Tibial nerve (tissue), 4 donors: ENCODE measurements at regions not wholly inside any gene's neighbourhood (a gene's known extent, or its start where the extent isn't known, plus 50 kb on each side); places are given as distances from the start of the nearest gene placed in this dataset.

Source experiments
- DNase-seq, 2 donors: peaks; one replicate each; pipeline ENCODE4 v3.0.0-alpha.2; 2019; ENCODE audit warnings: low spot score in 2 of 2
- H3K27ac ChIP-seq, 4 donors: fragments of 200-600 bp; sonication (generic) in 3 of 4; one replicate each; pipeline ENCODE4 v1.5.1; 2017 to 2019; ENCODE audit warnings: mild to moderate bottlenecking in 1 of 4
- H3K27me3 ChIP-seq, 2 donors: fragments of 200-600 bp; sonication (generic) in 1 of 2; one replicate each; pipeline versions ENCODE4 v1.5.1 to v1.6.0; 2017 to 2019
- H3K36me3 ChIP-seq, 3 donors: fragments of 200-600 bp; sonication (generic); one replicate each; pipeline ENCODE4 v1.5.1; 2018 to 2019
- H3K4me1 ChIP-seq, 4 donors: fragments of 200-600 bp; sonication (generic) in 3 of 4; one replicate each; pipeline ENCODE4 v1.5.1; 2017 to 2019
- H3K4me3 ChIP-seq, 4 donors: fragments of 200-600 bp; sonication (generic) in 3 of 4; one replicate each; pipeline ENCODE4 v1.5.1; 2017 to 2019; ENCODE audit warnings: mild to moderate bottlenecking in 1 of 4, moderate library complexity in 1 of 4
- H3K9me3 ChIP-seq, 4 donors: fragments of 200-600 bp; sonication (generic) in 3 of 4; one replicate each; pipeline ENCODE4 v1.5.1; 2017 to 2019
- CTCF ChIP-seq, 5 experiments: fragments of 200-600 bp in 3 of 5; fragments of 450-650 bp in 2 of 5; sonication (generic) in 3 of 5; IDR thresholded peaks; one replicate each; pipeline ENCODE4 v1.5.1; 2016 to 2019; ENCODE audit warnings: antibody characterized with exemption in 5 of 5, mild to moderate bottlenecking in 3 of 5, moderate library complexity in 2 of 5
- EP300 ChIP-seq, 2 donors: sonication (generic); formaldehyde crosslinking; IDR thresholded peaks; one replicate each; pipeline ENCODE4 v1.6.1; 2017; ENCODE audit warnings: antibody characterized with exemption in 2 of 2, mild to moderate bottlenecking in 1 of 2
- POLR2A ChIP-seq, 2 donors: fragments of 450-650 bp; IDR thresholded peaks; one replicate each; pipeline ENCODE4 v1.6.1; 2017; ENCODE audit warnings: antibody characterized with exemption in 2 of 2, mild to moderate bottlenecking in 2 of 2, moderate library complexity in 2 of 2
- WGBS, 2 donors: methylation state at CpG; one replicate each; pipeline ENCODE4 v1.1.5; 2018; 5-methylcytosine and 5-hydroxymethylcytosine counted together

- no peak overlapping the region for H3K27ac ChIP-seq
- no peaks in the 10 kb centered on the region for H3K4me1 ChIP-seq
- H3K27me3 ChIP-seq, result no peaks in the 10 kb centered on the region
- 47 to 56% methylated on average over 3 of the region's 3 CpGs for WGBS, 2 donors
- no peak overlapping the region for H3K4me3 ChIP-seq
- H3K9me3 ChIP-seq, result no peaks in the 10 kb centered on the region
- TF ChIP-seq EP300 (IDR thresholded peaks at IDR 0.05) (no peak), CTCF (IDR thresholded peaks at IDR 0.05) (no peak), POLR2A (IDR thresholded peaks at IDR 0.05) (no peak)
- H3K36me3 ChIP-seq, result no peaks in the 10 kb centered on the region
- DNase-seq, result no peak
Observed at GRCh38 chr7:53904355-53904754, 637.8 kb upstream of the VSTM2A start.

- WGBS, 2 donors, result 83 to 85% methylated on average over 5 of the region's 5 CpGs
- Histone ChIP-seq H3K9me3 (no peaks in the 10 kb centered on the region), H3K36me3 (no peaks in the 10 kb centered on the region), H3K27ac (no peak overlapping the region), H3K4me1 (no peaks in the 10 kb centered on the region), H3K4me3 (no peak overlapping the region), H3K27me3 (no peaks in the 10 kb centered on the region)
- DNase-seq, result no peak
- TF ChIP-seq EP300 (IDR thresholded peaks at IDR 0.05) (no peak), POLR2A (IDR thresholded peaks at IDR 0.05) (no peak), CTCF (IDR thresholded peaks at IDR 0.05) (no peak)
Observed at GRCh38 chr7:53917637-53918036, 624.5 kb upstream of the VSTM2A start.

- Histone ChIP-seq H3K27me3 (no peaks in the 10 kb centered on the region), H3K9me3 (no peaks in the 10 kb centered on the region), H3K4me3 (no peak overlapping the region), H3K36me3 (no peaks in the 10 kb centered on the region), H3K4me1 (no peaks in the 10 kb centered on the region), H3K27ac (no peak overlapping the region)
- TF ChIP-seq CTCF (IDR thresholded peaks at IDR 0.05), result no peak
- TF ChIP-seq EP300 (IDR thresholded peaks at IDR 0.05), result no peak
- no peak for TF ChIP-seq POLR2A (IDR thresholded peaks at IDR 0.05)
- 89 to 90% methylated on average over 5 of the region's 5 CpGs for WGBS, 2 donors
- no peak for DNase-seq
Observed at GRCh38 chr7:53920011-53920410, 622.2 kb upstream of the VSTM2A start.

GRCh38 chr7:53940483-53940882 is 601.7 kb upstream of the VSTM2A start:
- no peaks in the 10 kb centered on the region for H3K36me3 ChIP-seq

GRCh38 chr7:53947732-53948131 is 594.4 kb upstream of the VSTM2A start:
- no peaks in the 10 kb centered on the region for H3K4me1 ChIP-seq
- H3K9me3 ChIP-seq, result no peaks in the 10 kb centered on the region
- H3K36me3 ChIP-seq, result no peaks in the 10 kb centered on the region
- H3K4me3 ChIP-seq, result no peak overlapping the region
- H3K27me3 ChIP-seq, result no peaks in the 10 kb centered on the region
- no peak for DNase-seq
- WGBS, 2 donors, result 44 to 45% methylated on average over 6 of the region's 6 CpGs
- H3K27ac ChIP-seq, result no peak overlapping the region
- TF ChIP-seq CTCF (IDR thresholded peaks at IDR 0.05) (no peak), EP300 (IDR thresholded peaks at IDR 0.05) (no peak), POLR2A (IDR thresholded peaks at IDR 0.05) (no peak)

More at GRCh38 chr7:53940483-53940882, 601.7 kb upstream of the VSTM2A start:
- TF ChIP-seq EP300 (IDR thresholded peaks at IDR 0.05) (no peak), CTCF (IDR thresholded peaks at IDR 0.05) (no peak), POLR2A (IDR thresholded peaks at IDR 0.05) (no peak)
- no peaks in the 10 kb centered on the region for H3K27me3 ChIP-seq
- no peaks in the 10 kb centered on the region for H3K4me1 ChIP-seq
- 88 to 91% methylated on average over 3 of the region's 3 CpGs for WGBS, 2 donors
- H3K4me3 ChIP-seq, result no peak overlapping the region
- no peak overlapping the region for H3K27ac ChIP-seq
- no peak for DNase-seq
- no peaks in the 10 kb centered on the region for H3K9me3 ChIP-seq
